BJ (cell line): ENCODE measurements at regions not wholly inside any gene's neighbourhood (a gene's known extent, or its start where the extent isn't known, plus 50 kb on each side); places are given as distances from the start of the nearest gene placed in this dataset.

Experiments used
- CTCF ChIA-PET: fragments of 350-600 bp; formaldehyde crosslinking; extraction: SDS; loops from one replicate; lab custom pipeline; 2021; ENCODE audit warnings: antibody characterized with exemption, inconsistent platforms; lab: Yijun Ruan, JAX
- POLR2A ChIA-PET: fragments of 300-600 bp; sonication (Branson Sonifier 250); formaldehyde crosslinking; extraction: SDS; loops from one replicate; lab custom pipeline; 2021; ENCODE audit warnings: antibody characterized with exemption; lab: Charles Lee
- DNase-seq: peaks from one replicate; pipeline ENCODE4 v3.0.0-alpha.2; 2011; ENCODE audit warnings: low read depth
- H3K27me3 ChIP-seq: 2 replicates; pipeline ENCODE4 v1.6.0; 2011; ENCODE audit warnings: low read length; ENCODE audit not compliant: control insufficient read depth, insufficient read depth
- H3K36me3 ChIP-seq: 2 replicates; pipeline ENCODE4 v1.5.1; 2011; ENCODE audit warnings: low read length; ENCODE audit not compliant: control insufficient read depth, insufficient read depth
- H3K4me3 ChIP-seq: 2 replicates; pipeline ENCODE4 v1.5.1; 2011; ENCODE audit warnings: low read depth, mild to moderate bottlenecking, control low read depth, low read length
- TF ChIP-seq, protein P1 (sequence below): IDR thresholded peaks from 2 replicates; pipeline ENCODE4 v1.5.1; 2011; ENCODE audit warnings: low read depth, mild to moderate bottlenecking, control low read depth, inconsistent platforms, low read length, moderate library complexity; ENCODE audit not compliant: insufficient read depth

DNA sequence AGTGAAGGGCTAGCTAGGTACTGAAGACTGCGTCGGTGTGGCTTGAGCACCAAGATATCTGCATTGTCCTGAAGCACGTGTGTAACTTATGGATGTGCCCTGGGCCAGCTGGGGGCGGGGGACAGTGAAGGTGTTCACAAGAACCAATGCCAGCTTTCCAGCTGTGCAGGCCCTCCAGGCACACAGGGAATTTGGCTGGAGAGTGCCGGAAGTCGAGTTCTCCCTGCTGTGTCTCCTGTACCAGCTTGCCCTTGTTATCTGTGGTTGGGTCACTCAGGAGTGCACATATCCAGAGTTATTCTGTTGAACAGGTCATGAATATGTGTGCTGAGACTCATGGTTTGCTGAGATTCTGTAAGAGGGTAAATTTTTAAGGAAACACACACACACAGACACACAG lies 75.9 kb upstream of the CRY1 start:
- TF ChIP-seq, protein P1, sequence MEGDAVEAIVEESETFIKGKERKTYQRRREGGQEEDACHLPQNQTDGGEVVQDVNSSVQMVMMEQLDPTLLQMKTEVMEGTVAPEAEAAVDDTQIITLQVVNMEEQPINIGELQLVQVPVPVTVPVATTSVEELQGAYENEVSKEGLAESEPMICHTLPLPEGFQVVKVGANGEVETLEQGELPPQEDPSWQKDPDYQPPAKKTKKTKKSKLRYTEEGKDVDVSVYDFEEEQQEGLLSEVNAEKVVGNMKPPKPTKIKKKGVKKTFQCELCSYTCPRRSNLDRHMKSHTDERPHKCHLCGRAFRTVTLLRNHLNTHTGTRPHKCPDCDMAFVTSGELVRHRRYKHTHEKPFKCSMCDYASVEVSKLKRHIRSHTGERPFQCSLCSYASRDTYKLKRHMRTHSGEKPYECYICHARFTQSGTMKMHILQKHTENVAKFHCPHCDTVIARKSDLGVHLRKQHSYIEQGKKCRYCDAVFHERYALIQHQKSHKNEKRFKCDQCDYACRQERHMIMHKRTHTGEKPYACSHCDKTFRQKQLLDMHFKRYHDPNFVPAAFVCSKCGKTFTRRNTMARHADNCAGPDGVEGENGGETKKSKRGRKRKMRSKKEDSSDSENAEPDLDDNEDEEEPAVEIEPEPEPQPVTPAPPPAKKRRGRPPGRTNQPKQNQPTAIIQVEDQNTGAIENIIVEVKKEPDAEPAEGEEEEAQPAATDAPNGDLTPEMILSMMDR, result no peak
- ChIA-PET CTCF (interaction anchor here (0.6 to 1.3 kb wide), 2 partner anchors 12 to 56 kb away, joined by 3 to 4 read pairs; no protein-coding TSS in a partner anchor), POLR2A (no interaction called here)
- Histone ChIP-seq H3K27me3 (no peaks in the 10 kb centered on the region), H3K4me3 (no peak overlapping the region), H3K36me3 (no peaks in the 10 kb centered on the region)
- DNase-seq, result no peak

DNA sequence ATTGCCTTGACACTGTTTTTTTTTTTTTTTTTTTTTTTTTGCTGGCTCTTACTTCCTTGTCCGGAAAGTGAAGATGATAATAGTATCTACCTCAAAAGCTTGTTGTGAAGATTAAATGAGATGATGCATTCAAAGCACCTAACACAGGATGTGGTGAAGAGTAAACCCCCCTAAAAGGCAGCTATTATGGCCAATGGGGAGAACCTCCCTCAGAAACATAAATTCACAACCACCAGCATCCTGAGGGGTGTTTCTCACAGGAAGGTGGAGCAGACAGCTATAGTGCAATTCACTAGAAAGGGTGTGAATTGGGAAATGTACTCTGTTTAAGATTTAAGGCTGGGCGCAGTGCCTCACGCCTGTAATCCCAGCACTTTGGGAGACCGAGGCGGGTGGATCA lies 85.4 kb upstream of the CRY1 start:
- TF ChIP-seq, protein P1, result no peak
- ChIA-PET POLR2A (no interaction called here), CTCF (no interaction called here)
- Histone ChIP-seq H3K36me3 (no peaks in the 10 kb centered on the region), H3K4me3 (no peak overlapping the region), H3K27me3 (no peaks in the 10 kb centered on the region)
- DNase-seq, result no peak

DNA sequence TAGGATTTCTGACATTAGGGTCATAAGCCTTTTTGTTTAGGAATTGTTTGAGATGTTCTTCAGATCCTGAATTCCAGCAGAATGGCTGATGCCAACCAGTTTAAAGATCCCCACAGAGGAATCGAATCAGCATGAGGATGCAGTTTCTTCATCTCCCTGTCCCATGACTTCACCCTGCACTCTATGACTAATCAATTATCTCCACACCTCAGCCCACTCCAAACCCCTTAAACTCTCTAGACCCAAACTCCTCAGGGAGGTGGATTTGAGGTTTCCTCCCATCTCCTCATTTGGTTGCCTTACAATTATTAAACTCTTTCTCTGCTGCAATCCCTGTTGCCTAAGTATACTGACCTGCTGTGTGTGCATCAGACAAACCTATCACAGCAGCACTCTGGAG lies 86.5 kb upstream of the CRY1 start:
- no peak for DNase-seq

DNA sequence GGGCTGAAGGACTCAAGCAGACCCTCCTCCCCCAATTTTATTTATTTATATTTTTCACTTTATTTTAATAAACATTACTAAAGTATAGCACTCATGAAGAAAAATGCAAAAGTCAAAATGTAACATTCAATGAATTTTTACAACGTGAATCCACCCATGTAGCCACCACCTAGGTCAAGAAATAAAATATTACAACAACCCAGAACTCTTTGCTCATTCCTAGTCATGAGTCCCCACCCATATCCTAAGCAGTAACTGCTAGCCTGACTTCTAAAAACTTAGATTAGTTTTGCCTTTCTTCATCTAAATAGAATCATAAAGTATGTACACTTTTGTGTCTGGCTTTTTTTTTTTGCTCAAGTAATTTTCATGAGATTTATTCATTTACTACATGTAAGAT lies 86.9 kb upstream of the CRY1 start:
- TF ChIP-seq, protein P1, result no peak
- CTCF ChIA-PET, result no interaction called here
- no peaks in the 10 kb centered on the region for H3K36me3 ChIP-seq
- H3K27me3 ChIP-seq, result no peaks in the 10 kb centered on the region
- POLR2A ChIA-PET, result no interaction called here
- no peak overlapping the region for H3K4me3 ChIP-seq
- no peak for DNase-seq

More for the DNA sequence above, 86.5 kb upstream of the CRY1 start:
- POLR2A ChIA-PET, result no interaction called here
- CTCF ChIA-PET, result no interaction called here
- Histone ChIP-seq H3K36me3 (no peaks in the 10 kb centered on the region), H3K4me3 (no peak overlapping the region), H3K27me3 (no peaks in the 10 kb centered on the region)
- TF ChIP-seq, protein P1, result no peak

DNA sequence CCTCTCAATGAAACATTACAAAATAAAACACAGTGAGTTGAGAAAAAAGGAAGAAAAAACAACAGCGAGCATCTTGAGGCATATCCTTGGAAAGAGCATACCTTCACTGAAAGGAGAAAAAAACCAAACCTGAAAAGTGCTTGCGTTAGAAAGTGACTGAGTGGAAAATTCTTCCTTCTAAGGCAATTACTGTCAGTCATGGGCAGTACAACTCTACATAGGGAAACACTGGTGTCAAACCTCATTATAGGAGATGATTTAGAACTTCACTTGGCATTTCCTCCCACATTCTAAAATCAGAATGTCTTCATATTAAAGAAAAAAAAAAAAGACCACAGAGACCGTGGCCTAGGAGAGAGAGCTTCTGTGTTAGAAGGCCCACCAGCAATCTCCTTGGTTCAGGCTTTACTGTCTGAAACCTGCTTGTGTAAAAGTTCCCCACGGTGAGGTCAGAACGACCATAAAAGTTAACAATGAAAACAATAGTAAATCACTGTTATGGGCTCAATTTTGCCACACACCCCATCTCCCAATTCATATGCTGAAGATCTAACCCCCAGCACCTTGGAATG lies 91.1 kb upstream of the CRY1 start:
- ChIA-PET POLR2A (no interaction called here), CTCF (no interaction called here)
- TF ChIP-seq, protein P1, result no peak
- DNase-seq, result no peak
- Histone ChIP-seq H3K27me3 (no peaks in the 10 kb centered on the region), H3K36me3 (no peaks in the 10 kb centered on the region), H3K4me3 (no peak overlapping the region)
